GM19463 (cell line): ENCODE measurements at regions not wholly inside any gene's neighbourhood (a gene's known extent, or its start where the extent isn't known, plus 50 kb on each side); places are given as distances from the start of the nearest gene placed in this dataset.

Experiments
- ATAC-seq: cut with Tn5 transposase; IDR thresholded peaks from one replicate; pipeline ENCODE4 v1.9.1; 2021; ENCODE audit warnings: mild to moderate bottlenecking, moderate library complexity; ENCODE audit not compliant: unreplicated experiment

- ATAC-seq: no peak
These were observed 81.7 kb downstream of the FAM217A start for GRCh38 chr6:3997177-3997770.

GRCh38 chr6:3999800-4000661 lies 78.9 kb downstream of the FAM217A start:
- ATAC-seq: no peak

DNA sequence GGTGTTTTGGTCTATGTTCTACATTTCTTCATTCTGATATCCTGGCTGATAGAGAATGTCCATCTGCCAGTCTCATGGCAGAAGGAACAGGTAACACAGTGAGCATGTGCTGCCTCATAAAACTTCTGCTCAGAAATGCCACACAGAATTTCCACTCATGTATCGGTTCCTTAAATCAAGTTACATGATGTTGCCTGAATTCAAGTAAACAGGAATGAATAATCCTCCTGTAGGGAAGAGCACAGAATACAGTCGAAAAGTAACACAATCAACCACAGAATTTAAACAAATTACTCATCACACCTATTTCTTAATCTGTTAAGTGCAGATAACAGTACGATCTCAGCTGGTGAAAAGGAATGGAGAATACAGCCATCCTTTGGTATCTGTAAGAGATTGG lies 74.7 kb downstream of the FAM217A start:
- no peak for ATAC-seq

- ATAC-seq: no peak
These were observed 70.5 kb downstream of the FAM217A start for GRCh38 chr6:4008324-4009047.

GRCh38 chr6:4009486-4009885 lies 69.5 kb downstream of the FAM217A start:
- ATAC-seq: no peak

DNA sequence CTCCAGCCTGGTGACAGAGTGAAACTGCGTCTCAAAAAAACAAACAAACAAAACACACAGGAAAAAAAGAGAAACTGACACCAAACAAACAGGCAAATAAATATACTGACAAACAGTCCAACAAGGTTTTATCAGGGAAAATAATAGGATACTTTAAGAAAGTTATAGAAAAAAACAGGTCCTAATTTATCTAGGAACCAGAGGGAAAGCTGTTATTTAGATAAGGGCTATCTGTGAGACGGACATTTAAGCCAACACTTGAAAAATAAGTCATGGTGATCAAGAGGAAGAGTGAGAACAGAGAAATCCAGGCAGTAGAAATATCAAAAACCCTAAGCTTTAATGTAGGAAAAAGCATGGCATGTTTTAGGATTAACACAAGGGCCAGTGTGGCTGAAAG lies 68.9 kb downstream of the FAM217A start:
- no peak for ATAC-seq

DNA sequence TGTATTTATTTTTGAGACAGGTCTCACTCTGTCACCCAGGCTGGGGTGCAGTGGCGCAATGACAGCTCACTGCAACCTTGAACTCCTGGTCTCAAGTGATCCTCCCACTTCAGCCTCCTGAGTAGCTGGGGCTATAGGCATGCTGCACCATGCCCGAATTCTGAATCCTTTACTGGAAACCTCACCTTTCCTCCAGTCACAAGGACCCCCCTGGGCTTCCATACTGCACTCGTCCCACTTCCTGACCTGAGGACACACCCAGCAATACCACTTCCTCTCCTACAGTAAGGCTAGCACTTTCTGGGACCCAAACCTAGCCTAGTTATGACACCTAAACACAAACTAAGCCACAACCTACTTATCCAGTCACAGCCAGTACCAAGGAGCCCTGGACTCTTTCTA lies 68.2 kb downstream of the FAM217A start:
- no peak for ATAC-seq

DNA sequence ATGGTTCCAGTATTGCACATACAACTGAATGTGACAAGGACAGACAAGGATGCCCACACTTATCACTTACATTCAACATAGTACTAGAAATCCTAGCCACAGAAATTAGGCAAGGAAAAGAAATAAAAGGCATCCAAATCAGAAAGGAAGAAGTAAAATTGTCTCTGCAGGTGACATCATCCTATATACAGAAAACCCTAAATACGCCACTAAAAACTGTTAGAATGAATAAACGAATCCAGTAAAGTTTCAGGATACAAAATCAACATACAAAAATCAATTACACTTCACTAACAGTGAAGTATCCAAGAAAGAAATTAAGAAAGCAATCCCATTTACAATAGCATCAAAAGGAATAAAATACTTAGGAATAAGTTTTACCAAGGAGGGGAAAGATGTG lies 66.1 kb downstream of the FAM217A start:
- ATAC-seq: no peak

DNA sequence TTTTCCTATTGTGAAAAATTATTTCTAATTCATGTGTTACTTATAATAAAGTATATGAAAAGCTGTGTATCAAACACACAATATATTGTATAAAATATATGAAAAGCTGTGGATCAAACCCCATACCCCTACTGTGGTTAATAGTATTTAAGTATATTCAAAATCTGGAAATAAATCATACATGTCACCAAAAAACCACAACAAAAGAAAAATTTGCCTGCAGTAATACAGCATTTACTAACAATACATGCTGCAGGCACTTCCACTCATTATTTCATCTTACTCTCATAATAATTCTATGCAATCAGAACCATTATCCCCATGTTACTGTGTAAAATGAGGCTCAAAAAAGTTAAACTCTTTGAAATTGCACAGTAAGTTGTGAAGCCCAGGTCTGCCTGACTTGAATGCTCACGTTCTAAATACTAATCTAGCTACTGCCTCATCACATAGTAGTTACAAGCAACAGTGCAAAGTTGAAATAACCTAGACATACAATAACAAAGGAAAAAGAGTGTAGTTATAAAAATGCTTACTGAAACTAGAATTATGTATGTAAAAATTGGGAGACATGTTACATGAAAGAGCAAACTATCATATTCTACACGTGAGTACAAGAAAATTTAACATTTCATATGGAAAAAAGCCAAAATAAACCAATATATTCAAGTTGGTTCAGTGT lies 61.7 kb downstream of the FAM217A start:
- no peak for ATAC-seq

DNA sequence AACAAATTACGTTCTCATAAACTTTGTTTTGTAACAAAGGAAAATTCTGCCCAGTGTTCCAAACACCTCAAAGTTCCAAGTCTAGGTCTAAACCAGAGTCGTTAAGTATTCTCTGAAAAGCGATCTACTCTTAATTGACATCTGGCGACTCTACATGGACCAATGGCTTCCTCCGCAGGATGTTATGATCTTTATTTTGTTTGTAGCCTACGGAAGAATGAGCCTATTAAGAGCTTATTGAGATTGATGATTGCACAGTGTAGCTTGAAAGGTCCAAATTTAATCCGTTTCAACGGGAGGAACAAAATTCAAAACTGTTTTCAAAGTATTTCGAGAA lies 61.1 kb downstream of the FAM217A start:
- no peak for ATAC-seq

GRCh38 chr6:4018171-4018923 lies 60.6 kb downstream of the FAM217A start:
- peak; percentile 64 for ATAC-seq
